GM18861 (cell line): ENCODE measurements at regions not wholly inside any gene's neighbourhood (a gene's known extent, or its start where the extent isn't known, plus 50 kb on each side); places are given as distances from the start of the nearest gene placed in this dataset.
"Not testable (repeated sequence)": the region's sequence is repeated elsewhere in the genome, so short reads cannot be mapped to it uniquely, and the experiment has no call there.

Source experiments
- ATAC-seq: cut with Tn5 transposase; IDR thresholded peaks from one replicate; pipeline ENCODE4 v1.9.1; 2021; ENCODE audit not compliant: unreplicated experiment

DNA sequence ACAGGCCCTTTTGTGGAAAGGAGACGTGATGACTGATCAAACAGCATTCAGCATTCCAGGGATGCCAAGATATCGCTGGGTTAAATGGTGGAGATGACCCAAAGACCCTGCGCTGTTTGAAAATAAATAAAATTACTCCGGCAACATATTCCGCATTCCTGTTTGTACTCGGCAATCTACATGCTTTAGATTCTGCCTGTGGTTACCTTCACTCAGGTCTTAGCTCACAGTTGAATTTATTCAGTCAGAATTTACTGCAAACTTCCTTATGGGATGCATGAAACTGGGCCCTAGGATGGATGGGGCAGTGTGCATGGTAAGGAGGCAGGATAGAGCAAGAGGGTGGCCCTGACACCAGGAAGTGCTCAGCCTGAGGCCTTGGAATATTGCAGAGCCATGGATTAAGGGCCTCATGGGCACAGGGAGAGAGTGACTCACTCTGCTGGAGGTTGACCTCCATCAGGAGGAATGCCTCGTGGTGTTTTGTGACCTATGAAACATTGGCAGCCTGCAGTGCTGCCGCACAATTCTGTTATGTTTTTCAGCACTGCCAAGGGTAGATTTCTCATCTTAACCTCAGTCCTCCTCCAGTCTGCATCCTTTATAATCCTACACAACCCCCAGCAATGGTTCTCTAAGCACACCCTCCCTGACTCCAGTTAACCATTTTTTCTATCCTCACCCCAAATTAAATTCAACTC is 321.4 kb downstream of the IRS1 start:
- no peak for ATAC-seq

- ATAC-seq = no peak
These were observed 322.2 kb downstream of the IRS1 start for GRCh38 chr2:226477221-226478108.

DNA sequence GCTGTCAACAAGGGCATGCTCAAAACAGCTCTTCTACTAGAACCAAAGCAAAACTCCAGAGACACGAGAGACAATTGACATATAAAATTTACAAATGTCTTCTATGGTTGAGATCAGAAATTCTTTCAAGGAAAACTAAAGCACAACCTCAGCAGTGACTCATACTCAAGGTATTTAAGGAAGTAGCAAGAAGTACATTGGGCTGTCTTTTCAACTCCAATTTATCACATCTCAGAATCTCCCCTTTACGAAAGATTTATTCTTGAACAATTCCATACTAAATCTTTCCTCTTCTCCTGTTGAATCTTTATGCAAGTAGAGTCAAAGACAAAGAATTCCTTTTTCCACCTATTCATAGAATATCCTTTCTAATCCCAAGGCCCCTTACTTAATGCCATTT is 324.0 kb downstream of the IRS1 start:
- no peak for ATAC-seq

DNA sequence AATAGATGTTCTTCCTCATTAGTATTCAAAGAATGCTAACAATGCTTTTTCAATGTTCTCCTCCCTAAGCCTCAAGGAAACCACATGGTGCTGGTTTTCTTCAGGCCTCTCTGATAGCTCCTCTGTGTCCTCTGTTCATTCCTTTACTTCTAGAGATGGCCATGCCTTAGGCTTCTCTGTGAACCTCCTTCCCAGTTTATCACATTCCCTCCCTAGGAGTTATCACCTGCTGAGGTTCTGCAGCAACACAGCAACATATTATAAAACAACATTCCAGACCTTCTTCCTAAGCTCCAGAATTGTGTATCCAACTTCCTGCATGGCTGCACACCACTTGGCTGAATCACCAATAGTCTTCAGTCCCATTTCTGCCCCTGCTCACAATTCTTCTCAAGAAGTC is 325.5 kb downstream of the IRS1 start:
- no peak for ATAC-seq

- ATAC-seq = no peak
These were observed 327.6 kb downstream of the IRS1 start for GRCh38 chr2:226471987-226472470.

DNA sequence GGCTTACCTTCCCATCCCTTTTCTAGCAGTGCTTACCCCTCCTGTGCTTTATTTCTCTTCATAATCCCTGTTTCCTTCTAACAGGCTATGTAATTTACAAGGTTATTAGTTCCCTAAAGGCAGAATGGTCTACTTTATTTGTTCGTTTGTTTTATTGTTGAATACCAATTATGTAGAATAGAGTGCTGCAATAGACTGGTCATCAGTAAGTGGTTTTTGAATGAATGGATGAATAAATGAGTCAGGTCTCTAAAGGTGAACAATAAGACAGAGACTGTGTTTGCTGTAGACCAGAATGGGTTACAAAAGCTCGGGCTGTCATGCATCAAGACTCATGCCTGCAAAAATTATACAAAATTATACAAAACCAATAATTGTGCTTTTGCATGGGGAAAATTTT is 332.0 kb downstream of the IRS1 start:
- ATAC-seq = no peak

- no peak for ATAC-seq
These were observed 332.4 kb downstream of the IRS1 start for GRCh38 chr2:226467221-226467620.

- no peak for ATAC-seq
These were observed 333.0 kb downstream of the IRS1 start for GRCh38 chr2:226466589-226466988.

GRCh38 chr2:226466124-226466523 is 333.5 kb downstream of the IRS1 start:
- ATAC-seq = no peak

- ATAC-seq = no peak
These were observed 335.2 kb downstream of the IRS1 start for GRCh38 chr2:226464380-226464779.

DNA sequence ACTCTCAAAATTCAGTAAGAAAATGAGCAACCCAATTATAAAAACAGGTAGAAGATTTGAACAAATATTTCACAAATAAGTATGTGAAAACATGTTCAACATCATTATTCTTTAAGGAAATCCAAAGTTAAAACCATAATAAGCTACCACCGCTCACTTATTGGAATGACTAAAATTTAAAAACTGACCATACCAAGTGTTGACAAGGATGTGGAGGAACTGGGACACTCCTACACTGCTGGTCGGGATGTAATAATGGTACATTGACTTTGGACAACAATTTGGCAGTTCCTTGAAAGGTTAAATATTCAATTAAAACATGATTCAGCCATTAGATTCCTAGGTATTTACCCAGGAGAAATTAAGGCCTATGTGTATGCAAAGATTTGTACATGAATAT is 336.5 kb downstream of the IRS1 start:
- no peak for ATAC-seq

GRCh38 chr2:226461981-226462380 is 337.6 kb downstream of the IRS1 start:
- ATAC-seq = no peak

DNA sequence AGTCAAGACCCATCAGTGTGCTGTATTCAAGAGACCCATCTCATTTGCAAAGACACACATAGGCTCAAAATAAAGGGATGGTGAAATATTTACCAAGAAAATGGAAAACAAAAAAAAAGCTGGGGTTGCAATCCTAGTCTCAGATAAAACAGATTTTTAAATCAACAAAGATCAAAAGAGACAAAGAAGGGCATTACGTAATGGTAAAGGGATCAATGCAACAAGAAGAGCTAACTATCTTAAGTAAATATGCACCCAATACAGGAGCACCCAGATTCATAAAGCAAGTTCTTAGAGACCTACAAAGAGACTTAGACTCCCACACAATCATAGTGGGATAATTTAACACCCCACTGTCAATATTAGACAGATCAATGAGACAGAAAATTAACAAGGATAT is 343.5 kb downstream of the IRS1 start:
- not testable (repeated sequence) for ATAC-seq

- no peak for ATAC-seq
These were observed 346.9 kb downstream of the IRS1 start for GRCh38 chr2:226452768-226453167.

- ATAC-seq = no peak
These were observed 348.1 kb downstream of the IRS1 start for GRCh38 chr2:226451486-226451885.

DNA sequence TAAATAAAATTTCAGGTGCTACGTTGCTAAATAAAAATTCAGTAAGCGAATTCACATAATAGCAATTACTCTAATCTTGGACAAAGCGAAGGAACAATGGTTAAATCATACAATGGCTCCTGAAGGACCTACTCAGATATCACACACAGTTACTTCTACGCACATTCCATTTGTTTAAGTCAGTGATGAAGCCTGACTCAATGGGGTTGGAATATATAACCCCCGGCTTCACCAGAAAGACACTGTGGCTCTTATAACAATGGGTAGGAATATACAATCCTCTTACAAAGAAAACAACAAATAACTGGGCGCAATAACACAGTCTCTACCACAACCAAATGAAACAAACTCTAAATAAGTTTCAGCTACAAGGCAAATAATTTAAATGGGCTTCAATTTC is 349.5 kb downstream of the IRS1 start:
- ATAC-seq = no peak

DNA sequence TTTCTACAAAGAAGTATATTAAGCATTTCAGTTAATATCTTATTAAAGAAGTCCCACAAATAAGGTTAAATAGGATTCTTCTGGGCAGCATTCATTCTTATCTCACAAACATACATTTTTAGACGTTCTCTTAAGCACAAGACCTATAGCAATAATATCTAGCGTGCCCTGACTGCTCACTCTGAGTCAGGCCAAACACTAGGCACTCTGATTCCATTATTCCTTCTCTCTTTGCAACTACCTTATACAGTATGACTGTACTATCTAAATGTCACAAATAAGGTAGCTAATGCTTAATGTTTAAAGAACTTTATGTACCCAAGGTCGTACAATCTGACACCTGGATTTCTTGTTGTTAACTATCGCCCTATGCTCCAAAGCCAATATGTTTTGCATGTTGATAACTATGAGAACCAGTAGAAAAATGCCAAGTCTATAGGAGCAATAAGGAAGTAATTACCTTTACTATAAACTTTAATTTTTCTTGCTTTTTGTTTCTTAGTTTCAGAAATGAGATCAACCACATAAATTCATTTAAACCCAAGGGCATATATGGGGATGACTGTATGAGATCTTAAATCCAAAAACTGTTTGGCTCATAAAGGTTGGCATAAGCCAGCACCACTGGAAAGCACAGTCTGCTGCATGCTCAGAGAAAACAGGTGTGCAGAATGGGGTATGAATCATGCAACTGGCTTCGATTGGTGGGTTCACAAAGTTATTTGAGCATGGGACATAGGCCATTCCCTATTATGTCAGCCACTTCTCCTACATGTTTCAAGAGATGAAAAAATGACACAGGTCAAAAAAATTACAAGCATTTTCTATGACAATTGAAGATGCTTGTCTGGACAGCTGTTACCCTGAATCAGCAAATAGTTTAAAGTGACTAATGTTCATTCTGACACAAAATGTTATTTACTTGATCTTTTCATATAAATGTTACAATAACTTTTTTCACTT is 352.0 kb downstream of the IRS1 start:
- ATAC-seq = no peak

DNA sequence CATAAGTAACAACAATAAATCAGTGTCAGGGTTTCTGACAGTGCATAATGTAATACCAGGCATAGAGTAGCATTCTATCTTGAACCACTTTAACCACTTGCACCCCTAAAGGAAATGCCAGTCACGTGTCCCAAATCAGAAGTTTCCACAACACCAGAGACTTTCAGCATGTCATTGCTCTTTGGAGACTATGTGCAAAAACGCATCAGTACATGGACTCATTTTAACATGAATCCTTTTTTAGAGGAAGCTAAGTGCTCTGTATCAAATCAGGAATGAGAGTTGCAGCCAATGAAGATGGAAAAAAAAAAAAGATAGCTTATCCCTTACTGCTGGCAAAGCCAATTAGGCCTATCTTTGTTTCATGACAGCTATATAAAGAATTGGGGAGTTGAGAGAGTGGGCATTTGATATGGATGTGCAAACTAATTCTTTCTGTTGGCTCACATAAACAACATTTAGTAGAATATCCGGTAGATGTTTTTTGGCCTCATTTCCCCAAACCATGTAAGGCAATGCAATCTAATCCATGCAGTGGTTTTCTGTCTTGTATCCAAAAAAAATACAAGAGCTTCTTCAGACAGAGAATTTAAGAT is 353.1 kb downstream of the IRS1 start:
- ATAC-seq = no peak

GRCh38 chr2:226445216-226445861 is 354.3 kb downstream of the IRS1 start:
- ATAC-seq = no peak

DNA sequence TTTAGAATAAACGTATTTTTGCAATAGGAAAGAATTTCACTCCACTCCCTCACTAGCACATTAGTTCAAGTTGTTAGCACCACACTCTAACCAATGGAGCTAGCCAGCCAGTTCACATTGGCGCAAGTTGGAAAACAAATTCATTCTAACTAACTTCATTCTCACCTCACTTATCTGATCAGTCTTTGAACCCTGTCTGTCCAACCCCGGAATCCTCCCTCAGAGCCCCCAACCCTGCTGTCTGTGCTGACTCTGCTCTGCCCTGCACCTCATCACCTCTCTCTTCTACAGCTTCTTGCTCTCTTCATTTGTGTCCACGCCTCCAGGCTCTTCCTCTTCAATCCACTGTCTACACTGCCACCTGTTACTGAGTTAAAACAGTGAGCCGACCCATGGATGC is 356.5 kb downstream of the IRS1 start:
- no peak for ATAC-seq
